ENCODE measurements at regions not wholly inside any gene's neighbourhood (a gene's known extent, or its start where the extent isn't known, plus 50 kb on each side); places are given as distances from the start of the nearest gene placed in this dataset.

DNA sequence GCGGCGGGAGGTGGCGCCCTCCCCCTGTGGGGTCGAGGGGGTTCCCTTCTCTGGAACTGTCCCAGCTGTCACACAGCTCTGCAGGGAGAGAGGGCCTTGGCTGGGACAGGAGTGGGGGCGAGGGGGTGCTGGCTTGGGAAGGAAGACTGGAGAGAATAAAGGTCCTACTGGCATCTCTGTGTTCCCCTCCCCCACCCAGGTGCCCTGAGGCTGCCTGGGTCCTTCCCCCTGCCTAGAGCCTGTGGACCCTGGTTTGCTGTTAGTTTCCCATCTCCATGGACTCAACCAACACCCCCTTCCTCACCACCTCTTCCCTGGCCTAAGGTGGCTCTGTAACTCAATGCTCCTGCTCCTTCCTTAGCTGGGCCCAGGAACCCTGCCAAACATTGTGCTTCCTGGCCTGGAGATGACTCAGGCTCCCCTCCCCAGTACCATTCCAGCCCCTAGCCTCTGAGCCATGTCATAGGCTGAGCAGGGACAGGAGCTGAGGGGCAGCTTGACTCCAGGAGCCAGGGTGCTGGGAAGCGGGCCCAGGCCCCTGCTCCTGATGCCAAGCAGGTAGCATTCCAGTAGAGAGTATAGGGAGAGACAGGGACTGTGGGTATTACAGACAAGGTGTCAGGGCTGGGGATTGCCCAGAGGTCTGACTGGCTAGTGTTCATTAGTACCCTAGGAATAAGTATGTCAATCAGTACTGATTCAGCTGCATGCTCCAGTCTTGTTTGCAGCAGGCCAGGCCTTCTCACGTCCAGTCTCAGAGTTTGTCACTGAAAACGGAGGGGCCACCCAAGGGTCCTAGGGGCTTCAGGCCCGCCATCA, 100.7 kb downstream of the EFNB1 start:
- H3K27ac ChIP-seq (ENCODE audit: low read length) = no peak overlapping the region
- no peaks in the 10 kb centered on the region for H3K36me3 ChIP-seq (replicated peaks; ENCODE audit: insufficient read depth, low read length)
- TF ChIP-seq, protein P1, sequence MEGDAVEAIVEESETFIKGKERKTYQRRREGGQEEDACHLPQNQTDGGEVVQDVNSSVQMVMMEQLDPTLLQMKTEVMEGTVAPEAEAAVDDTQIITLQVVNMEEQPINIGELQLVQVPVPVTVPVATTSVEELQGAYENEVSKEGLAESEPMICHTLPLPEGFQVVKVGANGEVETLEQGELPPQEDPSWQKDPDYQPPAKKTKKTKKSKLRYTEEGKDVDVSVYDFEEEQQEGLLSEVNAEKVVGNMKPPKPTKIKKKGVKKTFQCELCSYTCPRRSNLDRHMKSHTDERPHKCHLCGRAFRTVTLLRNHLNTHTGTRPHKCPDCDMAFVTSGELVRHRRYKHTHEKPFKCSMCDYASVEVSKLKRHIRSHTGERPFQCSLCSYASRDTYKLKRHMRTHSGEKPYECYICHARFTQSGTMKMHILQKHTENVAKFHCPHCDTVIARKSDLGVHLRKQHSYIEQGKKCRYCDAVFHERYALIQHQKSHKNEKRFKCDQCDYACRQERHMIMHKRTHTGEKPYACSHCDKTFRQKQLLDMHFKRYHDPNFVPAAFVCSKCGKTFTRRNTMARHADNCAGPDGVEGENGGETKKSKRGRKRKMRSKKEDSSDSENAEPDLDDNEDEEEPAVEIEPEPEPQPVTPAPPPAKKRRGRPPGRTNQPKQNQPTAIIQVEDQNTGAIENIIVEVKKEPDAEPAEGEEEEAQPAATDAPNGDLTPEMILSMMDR (IDR thresholded peaks at IDR 0.05; ENCODE audit: low read length) = no peak
- no peak for TF ChIP-seq EZH2phosphoT487 (IDR thresholded peaks at IDR 0.05; ENCODE audit: low read length)
- TF ChIP-seq EZH2 (optimal IDR thresholded peaks at IDR 0.05; ENCODE audit: low read depth, low read length) = no peak
- DNase-seq = no peak
- no peaks in the 10 kb centered on the region for H4K20me1 ChIP-seq (ENCODE audit: insufficient read depth, low read length)
- no peaks in the 10 kb centered on the region for H3F3A ChIP-seq (ENCODE audit: insufficient read depth, low read length)
- H3K9me3 ChIP-seq (replicated peaks; ENCODE audit: insufficient read depth, low read length) = no peaks in the 10 kb centered on the region
- no peaks in the 10 kb centered on the region for H3K27me3 ChIP-seq (replicated peaks; ENCODE audit: insufficient read depth, low read length)
- no peaks in the 10 kb centered on the region for H3K79me2 ChIP-seq (ENCODE audit: low read length)
- no peak overlapping the region for H3K9ac ChIP-seq (ENCODE audit: low read length)
- no peak overlapping the region for H2AFZ ChIP-seq (ENCODE audit: low read length)
- H3K9me2 ChIP-seq (replicated peaks; ENCODE audit: insufficient read depth, low read length) = no peaks in the 10 kb centered on the region
- no peaks in the 10 kb centered on the region for H3K4me1 ChIP-seq (ENCODE audit: low read length)
- H3K4me3 ChIP-seq (ENCODE audit: low read length) = no peak overlapping the region
- H3K4me2 ChIP-seq (ENCODE audit: low read depth, low read length) = no peak overlapping the region

DNA sequence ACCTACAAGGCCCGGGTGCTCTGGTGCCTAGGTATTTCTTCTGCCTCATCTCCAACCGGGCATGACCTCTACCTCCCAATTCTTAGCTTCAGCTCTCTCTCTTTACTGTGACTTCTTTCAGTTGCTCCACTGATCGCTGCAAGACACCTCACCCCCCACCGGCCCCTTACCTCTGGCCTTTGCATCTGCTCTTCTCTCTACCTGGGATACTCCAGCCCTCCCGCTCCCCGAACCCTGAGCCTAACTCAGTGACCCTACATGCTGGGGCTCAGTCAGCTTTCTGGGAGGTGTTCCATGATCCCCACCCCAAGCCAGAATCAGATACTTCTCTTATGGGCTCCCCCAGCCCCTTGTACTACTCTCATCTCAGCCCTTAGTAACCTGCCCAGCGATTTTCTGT, 99.6 kb downstream of the EFNB1 start:
- no peak for DNase-seq
- Histone ChIP-seq H2AFZ (ENCODE audit: low read length) (no peak overlapping the region), H3F3A (ENCODE audit: insufficient read depth, low read length) (no peaks in the 10 kb centered on the region), H3K79me2 (ENCODE audit: low read length) (no peaks in the 10 kb centered on the region), H3K27ac (ENCODE audit: low read length) (no peak overlapping the region), H4K20me1 (ENCODE audit: insufficient read depth, low read length) (no peaks in the 10 kb centered on the region), H3K9me2 (replicated peaks; ENCODE audit: insufficient read depth, low read length) (no peaks in the 10 kb centered on the region), H3K27me3 (replicated peaks; ENCODE audit: insufficient read depth, low read length) (no peaks in the 10 kb centered on the region), H3K4me1 (ENCODE audit: low read length) (no peaks in the 10 kb centered on the region), H3K4me2 (ENCODE audit: low read depth, low read length) (no peak overlapping the region), H3K4me3 (ENCODE audit: low read length) (no peak overlapping the region), H3K9me3 (replicated peaks; ENCODE audit: insufficient read depth, low read length) (no peaks in the 10 kb centered on the region), H3K36me3 (replicated peaks; ENCODE audit: insufficient read depth, low read length) (no peaks in the 10 kb centered on the region), H3K9ac (ENCODE audit: low read length) (no peak overlapping the region)
- TF ChIP-seq, protein P1 (IDR thresholded peaks at IDR 0.05; ENCODE audit: low read length) = no peak
- TF ChIP-seq EZH2phosphoT487 (IDR thresholded peaks at IDR 0.05; ENCODE audit: low read length) (no peak), EZH2 (optimal IDR thresholded peaks at IDR 0.05; ENCODE audit: low read depth, low read length) (no peak)

DNA sequence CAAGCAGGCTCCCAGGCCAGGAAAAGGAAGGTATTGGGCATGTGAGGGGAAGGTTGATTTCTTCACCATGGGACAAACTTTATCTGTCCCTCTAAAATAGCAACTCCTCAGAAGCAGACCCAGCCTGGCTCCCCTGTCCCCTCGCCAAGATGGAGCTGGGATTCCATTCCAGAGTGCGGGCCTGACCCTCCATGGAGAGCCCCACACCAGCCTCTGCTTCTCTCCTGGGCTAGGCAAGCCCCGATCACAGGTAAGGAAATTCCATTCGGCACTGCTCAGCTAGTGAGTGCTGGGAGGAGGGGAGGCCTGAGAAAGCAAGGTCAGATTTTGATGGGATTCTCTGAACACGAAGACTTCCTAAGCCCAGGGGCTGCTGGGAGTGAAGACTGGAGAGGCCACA, 98.4 kb downstream of the EFNB1 start:
- Histone ChIP-seq H3K4me3 (ENCODE audit: low read length) (no peak overlapping the region), H3K9me3 (replicated peaks; ENCODE audit: insufficient read depth, low read length) (no peaks in the 10 kb centered on the region), H3K9ac (ENCODE audit: low read length) (no peak overlapping the region), H3K4me2 (ENCODE audit: low read depth, low read length) (no peak overlapping the region), H4K20me1 (ENCODE audit: insufficient read depth, low read length) (no peaks in the 10 kb centered on the region), H3K4me1 (ENCODE audit: low read length) (no peaks in the 10 kb centered on the region), H3K9me2 (replicated peaks; ENCODE audit: insufficient read depth, low read length) (no peaks in the 10 kb centered on the region), H3K27me3 (replicated peaks; ENCODE audit: insufficient read depth, low read length) (no peaks in the 10 kb centered on the region), H3F3A (ENCODE audit: insufficient read depth, low read length) (no peaks in the 10 kb centered on the region), H2AFZ (ENCODE audit: low read length) (no peak overlapping the region), H3K79me2 (ENCODE audit: low read length) (no peaks in the 10 kb centered on the region), H3K36me3 (replicated peaks; ENCODE audit: insufficient read depth, low read length) (no peaks in the 10 kb centered on the region), H3K27ac (ENCODE audit: low read length) (no peak overlapping the region)
- TF ChIP-seq EZH2 (optimal IDR thresholded peaks at IDR 0.05; ENCODE audit: low read depth, low read length) (no peak), EZH2phosphoT487 (IDR thresholded peaks at IDR 0.05; ENCODE audit: low read length) (no peak)
- TF ChIP-seq, protein P1 (IDR thresholded peaks at IDR 0.05; ENCODE audit: low read length) = no peak
- DNase-seq = no peak

Data from MM.1S (cell line).